ENCODE measurements at regions not wholly inside any gene's neighbourhood (a gene's known extent, or its start where the extent isn't known, plus 50 kb on each side); places are given as distances from the start of the nearest gene placed in this dataset.

GRCh38 chr15:70169147-70169546, 71.4 kb upstream of the TLE3 start:
- Histone ChIP-seq H3K4me3 (ENCODE audit: insufficient read depth, low read depth, low read length) (no peak overlapping the region), H3K36me3 (replicated peaks; ENCODE audit: control insufficient read depth, insufficient read depth, low read length) (no peaks in the 10 kb centered on the region), H3K27me3 (ENCODE audit: control insufficient read depth, insufficient read depth, low read length) (no peaks in the 10 kb centered on the region)
- DNase-seq, result no peak

DNA sequence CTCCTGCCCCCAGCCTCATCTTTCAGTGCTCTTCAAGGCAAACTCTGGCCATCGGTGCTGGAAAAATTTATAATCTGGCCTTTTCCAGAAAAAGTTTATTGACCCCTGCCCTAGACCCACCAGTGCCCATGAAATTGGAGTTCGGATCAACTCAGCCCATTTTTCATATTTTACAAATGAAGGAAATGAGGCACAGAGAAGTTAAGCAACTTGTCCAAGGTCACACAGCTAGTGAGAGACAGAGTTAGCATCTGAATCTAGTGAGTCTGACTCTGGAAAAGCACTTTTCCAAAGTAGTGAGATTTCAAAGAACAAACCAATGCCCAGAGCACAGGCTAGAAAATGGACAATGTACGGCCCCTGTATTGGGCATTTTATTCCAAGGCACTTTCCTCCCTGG, 69.4 kb upstream of the TLE3 start:
- Histone ChIP-seq H3K36me3 (replicated peaks; ENCODE audit: control insufficient read depth, insufficient read depth, low read length) (no peaks in the 10 kb centered on the region), H3K4me3 (ENCODE audit: insufficient read depth, low read depth, low read length) (no peak overlapping the region), H3K27me3 (ENCODE audit: control insufficient read depth, insufficient read depth, low read length) (no peaks in the 10 kb centered on the region)
- DNase-seq, result no peak

DNA sequence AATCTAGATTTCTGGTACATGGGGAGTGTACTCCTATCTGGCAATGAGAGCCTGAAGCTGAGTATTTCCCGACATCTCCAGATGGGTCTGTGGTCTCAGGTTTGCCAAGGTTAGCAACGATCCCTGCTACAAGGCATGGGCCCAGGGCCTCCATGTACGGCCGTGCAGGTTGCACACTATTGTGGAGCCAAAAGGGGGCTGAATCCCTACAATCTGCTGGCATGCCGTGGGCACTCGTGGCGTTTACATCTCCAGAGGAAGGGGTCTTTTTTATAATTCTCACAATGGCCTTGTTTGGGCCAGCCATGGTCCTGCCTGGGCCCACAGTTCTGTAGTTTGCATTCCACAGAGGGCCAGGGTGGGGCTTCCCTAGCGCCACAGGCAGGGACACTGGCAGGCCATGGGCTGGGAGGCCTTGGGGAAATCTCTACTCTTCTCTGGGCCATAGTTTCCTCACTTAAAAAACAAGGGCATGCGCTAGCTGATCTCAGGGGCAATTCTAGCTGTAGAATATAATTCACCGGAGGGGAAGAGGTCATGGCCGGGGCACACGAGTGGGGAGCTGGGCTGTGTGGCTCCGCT, 68.9 kb upstream of the TLE3 start:
- no peak for DNase-seq
- Histone ChIP-seq H3K4me3 (ENCODE audit: insufficient read depth, low read depth, low read length) (no peak overlapping the region), H3K27me3 (ENCODE audit: control insufficient read depth, insufficient read depth, low read length) (no peaks in the 10 kb centered on the region), H3K36me3 (replicated peaks; ENCODE audit: control insufficient read depth, insufficient read depth, low read length) (no peaks in the 10 kb centered on the region)

DNA sequence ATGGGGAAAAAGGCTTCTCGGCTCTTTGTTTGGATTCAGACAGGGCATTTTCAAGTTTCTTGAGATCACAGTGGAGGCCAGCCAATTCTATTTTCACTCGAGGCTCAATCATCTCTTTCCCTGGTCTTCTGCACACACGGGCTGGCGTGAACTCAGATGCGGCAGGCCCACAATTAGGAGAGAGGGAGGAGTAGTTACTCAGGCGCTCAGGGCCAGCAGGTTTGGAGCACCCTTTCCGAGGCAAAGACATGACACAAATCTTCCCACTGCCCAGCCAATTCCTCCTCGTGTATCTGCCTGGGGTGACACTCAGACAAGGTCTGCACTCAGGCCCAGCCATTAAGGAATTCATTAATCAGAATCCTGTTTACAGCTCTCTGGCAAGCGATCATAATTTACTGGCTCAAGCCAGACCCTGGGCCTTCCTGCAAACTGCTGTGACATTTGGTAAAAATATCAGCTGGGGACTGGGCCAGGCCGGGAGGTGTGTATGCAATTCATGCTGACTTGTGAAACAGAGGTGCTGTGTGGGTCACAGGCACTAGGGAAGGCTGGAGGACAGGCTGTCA, 68.1 kb upstream of the TLE3 start:
- DNase-seq, result no peak
- Histone ChIP-seq H3K36me3 (replicated peaks; ENCODE audit: control insufficient read depth, insufficient read depth, low read length) (no peaks in the 10 kb centered on the region), H3K4me3 (ENCODE audit: insufficient read depth, low read depth, low read length) (no peak overlapping the region), H3K27me3 (ENCODE audit: control insufficient read depth, insufficient read depth, low read length) (no peaks in the 10 kb centered on the region)

- no peak for DNase-seq
- Histone ChIP-seq H3K36me3 (replicated peaks; ENCODE audit: control insufficient read depth, insufficient read depth, low read length) (no peaks in the 10 kb centered on the region), H3K4me3 (ENCODE audit: insufficient read depth, low read depth, low read length) (no peak overlapping the region), H3K27me3 (ENCODE audit: control insufficient read depth, insufficient read depth, low read length) (no peaks in the 10 kb centered on the region)
These were observed 67.4 kb upstream of the TLE3 start for GRCh38 chr15:70164910-70165715.

GRCh38 chr15:70164156-70164900, 66.6 kb upstream of the TLE3 start:
- DNase-seq, result no peak
- Histone ChIP-seq H3K27me3 (ENCODE audit: control insufficient read depth, insufficient read depth, low read length) (no peaks in the 10 kb centered on the region), H3K4me3 (ENCODE audit: insufficient read depth, low read depth, low read length) (no peak overlapping the region), H3K36me3 (replicated peaks; ENCODE audit: control insufficient read depth, insufficient read depth, low read length) (no peaks in the 10 kb centered on the region)

- no peak overlapping the region for H3K4me3 ChIP-seq (ENCODE audit: insufficient read depth, low read depth, low read length)
- DNase-seq, result no peak
- H3K36me3 ChIP-seq (replicated peaks; ENCODE audit: control insufficient read depth, insufficient read depth, low read length), result no peaks in the 10 kb centered on the region
- H3K27me3 ChIP-seq (ENCODE audit: control insufficient read depth, insufficient read depth, low read length), result no peaks in the 10 kb centered on the region
These were observed 63.3 kb upstream of the TLE3 start for GRCh38 chr15:70160803-70161565.

DNA sequence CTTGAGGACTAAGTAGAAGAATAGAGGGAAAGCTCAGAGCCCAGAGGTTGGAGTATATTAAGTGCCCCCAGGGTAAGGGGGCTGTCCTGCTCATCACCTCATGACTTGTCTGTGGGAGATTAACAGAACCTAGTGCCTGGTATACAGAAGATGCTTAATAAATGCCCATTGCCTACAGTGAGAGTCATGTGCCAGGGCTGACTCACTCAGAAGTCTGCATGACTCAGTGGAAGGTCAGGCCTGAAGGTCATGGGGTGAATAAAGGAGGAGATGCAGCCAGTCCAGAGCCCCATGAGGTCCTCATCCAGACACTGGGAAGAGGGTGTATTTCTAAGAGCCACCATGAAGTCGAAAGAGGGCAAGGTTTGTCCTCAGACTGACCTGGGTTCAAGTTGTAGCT, 62.5 kb upstream of the TLE3 start:
- DNase-seq, result no peak
- no peaks in the 10 kb centered on the region for H3K36me3 ChIP-seq (replicated peaks; ENCODE audit: control insufficient read depth, insufficient read depth, low read length)
- H3K27me3 ChIP-seq (ENCODE audit: control insufficient read depth, insufficient read depth, low read length), result no peaks in the 10 kb centered on the region
- H3K4me3 ChIP-seq (ENCODE audit: insufficient read depth, low read depth, low read length), result no peak overlapping the region

DNA sequence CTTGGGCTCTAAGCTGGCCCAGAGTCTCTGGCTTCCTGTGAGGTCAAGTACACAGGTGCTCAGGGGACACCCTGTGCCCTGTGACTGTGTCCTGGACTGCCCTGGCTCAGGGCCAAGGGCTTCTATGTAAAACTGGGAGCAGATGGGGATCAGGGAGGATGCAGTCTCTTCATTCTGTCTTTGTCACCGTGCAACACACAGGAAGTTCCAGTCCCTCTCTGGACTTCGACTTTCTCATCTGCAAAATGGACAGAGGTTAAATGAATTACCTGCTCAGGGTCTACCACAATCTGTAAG, 61.9 kb upstream of the TLE3 start:
- Histone ChIP-seq H3K27me3 (ENCODE audit: control insufficient read depth, insufficient read depth, low read length) (no peaks in the 10 kb centered on the region), H3K4me3 (ENCODE audit: insufficient read depth, low read depth, low read length) (no peak overlapping the region)
- no peak for DNase-seq

DNA sequence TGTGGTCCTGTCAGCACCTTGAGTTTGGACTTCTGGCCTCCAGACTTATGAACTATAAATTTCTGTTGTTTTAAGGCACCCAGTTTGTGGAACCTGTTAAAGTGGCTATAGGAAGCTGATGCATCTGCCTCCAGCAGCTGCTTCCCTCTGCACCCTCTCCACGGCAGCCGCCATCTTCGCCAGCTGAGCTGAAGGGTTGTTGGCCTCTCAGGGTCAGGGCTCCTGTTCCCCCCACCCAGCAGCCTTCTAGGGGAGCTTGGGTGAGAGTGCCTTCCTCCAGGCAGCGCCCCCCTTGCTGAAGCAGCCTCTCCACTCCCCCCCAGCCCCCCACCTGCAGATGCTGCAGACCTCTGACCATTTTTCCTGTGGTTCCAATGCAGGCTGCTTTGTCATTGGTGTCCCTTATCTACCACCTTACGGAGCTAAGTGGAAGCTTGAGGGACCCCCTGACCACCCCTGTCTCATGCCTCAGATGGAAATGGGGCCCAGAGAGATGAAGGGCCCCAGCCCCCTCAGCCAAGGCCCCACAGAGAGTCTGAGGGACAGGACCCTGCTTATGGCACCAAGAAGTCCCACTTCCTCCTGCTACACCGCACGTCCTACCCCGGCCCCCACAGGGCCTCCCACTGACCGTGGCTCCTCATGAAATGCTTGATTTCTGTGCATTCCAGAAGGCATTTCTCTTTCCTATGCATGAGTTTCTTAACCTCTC, 61.4 kb upstream of the TLE3 start:
- no peak overlapping the region for H3K4me3 ChIP-seq (ENCODE audit: insufficient read depth, low read depth, low read length)
- no peaks in the 10 kb centered on the region for H3K27me3 ChIP-seq (ENCODE audit: control insufficient read depth, insufficient read depth, low read length)
- no peaks in the 10 kb centered on the region for H3K36me3 ChIP-seq (replicated peaks; ENCODE audit: control insufficient read depth, insufficient read depth, low read length)
- DNase-seq, result no peak

More for the DNA sequence above, 61.9 kb upstream of the TLE3 start:
- no peaks in the 10 kb centered on the region for H3K36me3 ChIP-seq (replicated peaks; ENCODE audit: control insufficient read depth, insufficient read depth, low read length)

GRCh38 chr15:70158309-70159000, 60.7 kb upstream of the TLE3 start:
- no peak overlapping the region for H3K4me3 ChIP-seq (ENCODE audit: insufficient read depth, low read depth, low read length)
- H3K36me3 ChIP-seq (replicated peaks; ENCODE audit: control insufficient read depth, insufficient read depth, low read length), result no peaks in the 10 kb centered on the region
- no peaks in the 10 kb centered on the region for H3K27me3 ChIP-seq (ENCODE audit: control insufficient read depth, insufficient read depth, low read length)
- no peak for DNase-seq

DNA sequence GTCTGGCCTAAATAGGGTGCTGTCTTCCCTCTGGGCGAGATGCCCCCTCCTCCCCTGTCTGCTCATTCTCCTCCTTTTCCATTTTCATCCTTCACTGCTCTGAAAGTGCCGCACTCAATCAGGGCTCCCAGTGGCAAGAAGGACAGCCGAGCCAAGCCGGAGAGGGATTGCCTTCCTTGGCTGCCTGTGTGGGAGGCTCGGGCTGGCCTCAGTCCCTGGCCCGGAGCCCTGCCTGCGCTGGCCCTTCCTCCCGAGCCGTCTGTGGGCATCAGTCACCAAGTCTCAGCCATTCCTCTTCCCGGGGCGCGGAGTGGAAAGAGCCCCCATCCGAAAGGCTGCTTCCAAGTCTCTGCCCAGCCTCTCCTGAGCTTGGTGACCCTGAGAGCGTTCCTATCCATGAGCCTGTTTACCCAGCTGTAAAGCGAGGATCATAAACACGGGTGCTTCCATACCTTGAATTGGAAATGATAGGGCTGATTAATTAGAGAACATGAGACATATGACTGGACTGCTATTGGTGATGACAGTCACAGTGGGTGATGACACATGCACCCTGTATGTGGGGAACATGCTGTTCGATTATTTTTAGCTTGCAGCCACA, 59.1 kb upstream of the TLE3 start:
- no peak overlapping the region for H3K4me3 ChIP-seq (ENCODE audit: insufficient read depth, low read depth, low read length)
- DNase-seq, result no peak
- H3K36me3 ChIP-seq (replicated peaks; ENCODE audit: control insufficient read depth, insufficient read depth, low read length), result no peaks in the 10 kb centered on the region
- H3K27me3 ChIP-seq (ENCODE audit: control insufficient read depth, insufficient read depth, low read length), result no peaks in the 10 kb centered on the region

DNA sequence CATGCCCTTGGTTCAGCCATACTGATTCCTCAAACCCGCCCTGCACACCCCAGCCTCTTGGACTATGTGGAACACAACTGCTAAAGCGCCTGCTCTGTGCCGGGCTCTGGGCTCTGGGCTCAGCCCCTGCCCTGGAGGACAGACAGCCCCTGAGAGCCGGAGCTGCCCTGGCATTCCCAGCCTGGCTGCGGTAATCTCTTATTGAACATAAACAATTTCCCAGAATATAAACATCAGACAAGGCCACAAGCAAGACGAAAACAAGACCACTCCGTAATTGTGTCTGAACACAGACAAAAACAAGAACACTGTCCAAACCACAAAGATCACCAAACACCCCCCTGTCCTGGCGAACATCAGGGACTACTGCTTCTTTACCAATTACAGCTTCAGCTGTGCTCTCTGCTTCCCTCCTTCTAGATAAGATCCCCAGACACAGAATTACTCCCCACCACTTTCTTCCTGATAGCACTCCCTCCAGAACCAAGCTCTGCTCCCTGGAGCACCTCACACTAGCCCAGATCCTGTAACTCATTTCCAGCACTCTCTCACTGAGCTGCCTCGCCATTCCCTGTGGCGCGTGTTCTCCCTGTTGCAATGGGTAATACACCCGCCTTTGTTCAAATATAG, 57.1 kb upstream of the TLE3 start:
- no peaks in the 10 kb centered on the region for H3K36me3 ChIP-seq (replicated peaks; ENCODE audit: control insufficient read depth, insufficient read depth, low read length)
- H3K27me3 ChIP-seq (ENCODE audit: control insufficient read depth, insufficient read depth, low read length), result no peaks in the 10 kb centered on the region
- DNase-seq, result no peak
- no peak overlapping the region for H3K4me3 ChIP-seq (ENCODE audit: insufficient read depth, low read depth, low read length)

Measured in H7 (cell line).